ENCODE measurements at regions not wholly inside any gene's neighbourhood (a gene's known extent, or its start where the extent isn't known, plus 50 kb on each side); places are given as distances from the start of the nearest gene placed in this dataset.

DNA sequence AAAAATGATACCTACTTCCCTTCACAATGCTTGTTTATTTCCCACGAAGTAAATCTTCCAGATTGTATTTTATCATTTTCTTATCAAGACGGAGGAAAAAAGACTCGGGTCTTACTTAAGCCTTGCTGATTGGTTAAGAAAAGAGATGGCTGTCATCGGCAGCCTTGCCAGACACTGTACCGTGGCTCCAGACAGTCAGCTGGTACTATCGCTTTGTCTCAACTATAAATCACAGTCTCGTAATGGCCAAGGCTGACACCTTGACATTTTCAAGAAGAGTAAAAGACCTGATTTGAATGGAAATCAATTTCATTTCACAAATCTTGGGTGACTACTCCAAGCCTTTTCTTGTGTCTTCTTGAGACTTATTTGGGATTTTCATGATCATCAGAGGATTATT, 868.0 kb downstream of the USP25 start:
- no peak for DNase-seq

DNA sequence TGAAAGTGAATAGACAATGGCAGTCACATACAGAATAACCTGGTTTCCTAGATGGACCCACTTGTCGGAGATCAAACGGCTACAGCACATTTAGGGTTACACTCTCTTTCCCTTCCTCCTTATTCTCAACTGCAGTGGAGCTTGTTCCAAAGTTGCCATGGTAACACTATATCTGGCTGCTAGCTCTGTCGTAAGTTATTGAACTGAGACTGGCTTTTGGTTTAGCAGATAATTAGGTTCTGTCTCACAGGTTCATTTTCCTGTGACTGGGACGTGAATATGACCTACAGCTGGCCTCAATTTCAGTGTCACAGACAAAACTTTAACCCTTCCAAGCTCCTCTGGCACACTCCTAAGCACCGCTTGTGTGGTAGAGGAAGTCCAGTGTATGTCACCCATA, 875.8 kb downstream of the USP25 start:
- no peak for DNase-seq

DNA sequence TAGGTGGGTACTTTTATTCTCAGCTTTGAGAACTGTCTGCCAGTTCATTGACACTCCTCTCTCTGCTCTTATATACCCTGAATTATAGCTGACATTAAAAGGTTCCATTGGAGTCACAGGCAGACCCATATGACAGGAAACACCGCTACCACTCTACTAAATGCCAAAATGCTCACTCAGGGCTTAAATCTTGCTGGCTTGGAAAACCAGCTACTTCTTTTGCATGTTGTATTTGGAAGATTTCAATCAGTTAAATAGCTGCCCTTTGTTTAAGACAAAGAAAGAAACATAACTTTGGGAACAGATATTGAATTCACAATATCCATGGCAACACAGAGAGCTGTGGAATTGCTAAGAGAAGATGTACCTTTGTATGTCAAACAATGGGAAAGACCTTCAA, 876.5 kb downstream of the USP25 start:
- no peak for DNase-seq

DNA sequence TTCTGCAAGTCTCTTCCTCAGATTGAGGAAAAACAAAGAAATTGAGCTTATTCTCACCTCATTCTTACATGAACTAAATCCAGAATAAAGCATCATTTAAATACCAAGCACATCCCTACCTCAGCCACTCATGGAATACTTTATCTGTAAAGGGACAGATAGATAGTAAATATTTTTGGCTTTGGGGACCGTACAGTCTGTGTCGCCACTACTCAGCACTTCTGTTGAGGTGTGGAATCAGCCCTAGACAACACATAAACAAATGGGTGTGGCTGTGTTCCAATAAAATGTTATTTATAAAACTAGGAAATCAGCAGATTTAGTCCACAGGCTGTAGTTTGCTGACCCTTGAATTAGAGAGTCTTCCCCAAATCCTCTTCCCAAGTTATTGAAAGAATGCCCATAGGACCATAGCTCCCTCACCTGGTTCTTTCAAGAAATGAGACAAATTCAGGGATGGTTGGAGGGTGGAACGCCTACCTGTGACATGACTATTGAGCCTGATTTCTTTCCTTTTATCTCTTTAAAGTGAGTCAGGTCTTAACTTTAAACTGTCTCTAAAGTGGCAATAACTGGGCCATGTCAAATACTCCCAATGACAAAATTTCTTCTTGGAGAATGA, 878.5 kb downstream of the USP25 start:
- no peak for DNase-seq

DNA sequence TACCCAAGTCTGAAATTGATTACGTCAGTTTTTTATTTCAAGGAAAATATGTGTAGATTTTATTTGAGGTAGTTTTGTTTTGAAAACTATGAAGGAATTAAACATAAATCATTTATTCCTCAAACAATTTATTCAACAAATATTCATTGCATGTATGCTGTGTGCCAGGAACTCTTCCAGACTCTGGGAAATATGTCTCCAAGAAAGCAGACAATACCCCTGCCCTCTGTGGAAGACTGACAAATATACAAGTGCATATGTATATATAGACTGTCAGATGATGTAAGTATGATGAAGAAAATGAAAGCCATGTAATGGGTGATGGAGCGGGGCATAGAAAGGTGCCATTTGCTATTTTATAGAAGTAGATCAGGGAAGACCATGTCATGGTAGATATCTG, 889.5 kb downstream of the USP25 start:
- DNase-seq: no peak

DNA sequence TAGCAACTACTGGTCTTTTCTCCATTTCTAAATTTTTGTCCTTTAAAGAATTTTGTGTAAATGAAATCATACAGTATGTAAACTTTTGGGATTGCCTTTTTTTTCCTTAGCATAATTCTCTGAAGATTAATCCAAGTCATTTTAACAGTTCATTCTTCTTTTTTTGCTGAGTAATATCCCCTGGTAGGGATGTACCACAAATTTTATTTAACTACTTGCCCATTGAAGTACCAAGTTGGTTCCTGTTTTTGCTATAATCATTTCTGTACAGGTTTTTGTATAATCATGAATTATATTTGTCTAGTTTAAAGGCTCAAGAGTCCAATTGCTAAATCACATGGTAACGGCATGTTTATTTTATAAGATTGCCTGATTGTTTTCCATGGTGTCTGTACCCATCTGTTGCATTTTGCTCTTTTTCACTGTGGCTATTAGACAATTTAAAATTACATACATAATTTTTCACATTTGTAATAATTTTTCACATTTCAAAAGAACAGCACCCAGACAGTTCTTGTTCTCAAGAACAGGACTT, 891.1 kb downstream of the USP25 start:
- DNase-seq: no peak

DNA sequence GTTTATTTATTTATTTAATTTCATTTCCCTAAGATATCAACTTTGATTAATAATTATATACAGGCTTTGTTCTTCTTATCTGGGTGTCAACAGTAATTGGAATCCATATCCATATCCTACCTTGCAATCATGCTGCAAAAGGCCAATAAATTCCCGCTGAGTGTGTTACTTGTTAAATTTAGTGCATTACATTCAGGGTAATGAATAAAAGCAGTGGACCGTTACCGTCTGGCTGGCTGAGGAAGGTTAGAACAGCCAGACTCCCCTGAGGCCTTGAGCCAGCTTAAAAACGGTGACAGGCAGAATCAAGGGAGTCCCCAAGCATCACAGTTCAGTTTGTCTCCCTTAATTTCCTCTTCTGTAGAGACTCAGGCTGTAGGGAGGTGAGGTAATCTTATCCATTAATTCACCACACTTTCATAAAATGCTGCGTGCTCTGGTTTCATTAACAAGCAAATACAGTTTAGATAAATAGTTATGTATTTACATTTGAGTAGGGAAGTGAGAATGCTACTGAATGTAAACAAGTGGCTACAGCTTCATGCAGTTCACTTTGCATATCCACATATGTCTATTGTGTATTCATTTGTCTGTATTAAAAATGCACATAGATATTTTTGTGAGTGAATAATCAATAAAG, 888.2 kb upstream of the CXADR start:
- no peak for DNase-seq

DNA sequence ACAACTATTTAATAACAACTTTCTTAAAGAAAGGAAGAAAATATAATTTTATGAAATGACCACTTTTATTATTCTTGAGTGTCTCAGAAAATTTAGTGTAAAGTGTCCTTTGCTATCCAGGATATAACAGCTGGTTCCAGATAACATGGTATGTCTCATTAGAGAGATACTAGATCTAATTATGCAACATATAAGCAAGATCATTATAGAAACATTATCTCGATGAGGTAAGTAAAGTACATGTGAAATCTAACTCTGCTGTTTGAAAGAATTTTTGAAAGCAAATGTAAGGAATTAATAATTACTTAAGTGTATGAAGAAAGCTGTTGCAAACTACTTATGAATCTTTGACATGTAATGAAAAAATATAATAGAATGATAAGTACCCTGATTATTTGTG, 887.4 kb upstream of the CXADR start:
- no peak for DNase-seq

DNA sequence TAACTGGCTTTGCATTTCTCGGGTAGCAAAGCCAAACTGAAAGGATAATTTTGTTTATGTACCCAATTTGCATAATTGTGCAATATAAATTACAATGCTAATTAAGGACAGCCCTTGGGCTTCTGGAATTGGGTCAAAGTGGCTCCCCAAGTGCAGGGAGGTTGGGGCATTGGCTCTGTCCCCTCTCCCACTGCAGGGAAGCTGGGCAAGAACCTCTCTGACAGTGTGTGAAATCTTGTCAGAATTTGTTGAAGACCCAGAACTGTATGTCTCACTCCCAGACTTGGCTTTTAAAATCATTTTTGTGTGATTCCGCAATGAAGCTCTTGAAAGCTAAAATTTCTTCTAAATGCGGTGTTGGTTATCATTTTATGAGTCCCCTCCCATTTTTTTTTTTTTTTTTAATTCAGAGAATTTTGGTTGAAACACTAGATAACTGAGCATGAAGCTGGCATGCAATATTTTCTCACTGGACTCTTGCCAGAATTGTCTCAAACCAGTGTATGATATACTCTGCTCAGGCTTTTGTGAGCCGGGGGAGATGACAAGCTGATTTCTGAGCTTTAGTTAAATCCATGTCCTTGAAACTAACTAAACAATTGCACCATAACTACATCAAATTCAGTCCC, 878.9 kb upstream of the CXADR start:
- no peak for DNase-seq

DNA sequence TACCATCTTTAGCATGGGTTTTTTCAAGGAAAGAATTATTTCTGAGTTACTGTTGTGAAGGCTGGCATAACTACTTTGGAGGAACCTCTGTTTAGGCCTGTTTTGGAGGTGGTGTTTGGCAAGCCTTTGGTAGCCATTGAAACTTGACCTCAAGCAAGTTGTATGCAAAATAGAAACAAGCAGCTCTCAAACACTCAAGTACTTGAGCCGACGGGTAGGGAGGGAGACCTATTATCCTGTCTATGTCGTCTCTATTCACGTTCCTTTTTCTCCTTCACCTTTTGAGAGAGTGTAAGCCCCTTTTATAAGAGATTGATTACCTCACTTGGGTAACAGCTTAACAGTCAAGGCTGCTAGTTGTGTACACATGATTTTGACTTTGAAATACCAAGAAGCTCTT, 878.3 kb upstream of the CXADR start:
- no peak for DNase-seq

DNA sequence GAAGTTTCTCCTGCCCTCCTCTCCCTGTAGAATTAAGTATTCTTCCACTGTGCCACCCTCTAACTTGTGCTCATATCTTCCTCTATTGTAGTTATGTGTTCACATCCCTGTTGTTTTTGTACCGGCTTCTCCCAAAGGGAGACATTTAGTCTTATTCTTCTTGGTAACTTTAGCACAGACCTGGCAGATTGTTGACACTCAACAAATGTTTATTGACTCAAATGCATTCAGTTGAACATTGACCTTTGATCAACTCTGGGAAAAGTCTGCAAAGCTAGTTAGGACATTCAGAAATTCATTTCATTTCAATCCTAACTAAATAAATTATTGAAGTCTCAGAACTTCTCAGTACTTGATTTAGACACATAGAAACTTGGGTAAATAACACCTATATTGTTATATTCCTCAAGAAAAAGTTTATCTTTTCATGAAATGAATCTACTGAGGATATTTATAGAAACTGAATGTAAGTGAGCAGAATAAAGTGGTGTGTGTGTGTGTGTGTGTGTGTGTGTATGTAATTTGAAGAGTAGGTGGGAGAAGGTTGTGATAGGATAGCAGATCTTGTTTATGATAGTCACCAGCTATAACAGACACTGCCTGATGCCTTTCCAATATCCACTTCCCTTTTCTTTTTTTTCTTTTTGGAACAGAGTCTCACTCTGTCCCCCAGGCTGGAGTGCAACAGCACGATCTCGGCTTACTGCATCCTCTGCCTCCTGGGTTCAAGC, 872.4 kb upstream of the CXADR start:
- no peak for DNase-seq

DNA sequence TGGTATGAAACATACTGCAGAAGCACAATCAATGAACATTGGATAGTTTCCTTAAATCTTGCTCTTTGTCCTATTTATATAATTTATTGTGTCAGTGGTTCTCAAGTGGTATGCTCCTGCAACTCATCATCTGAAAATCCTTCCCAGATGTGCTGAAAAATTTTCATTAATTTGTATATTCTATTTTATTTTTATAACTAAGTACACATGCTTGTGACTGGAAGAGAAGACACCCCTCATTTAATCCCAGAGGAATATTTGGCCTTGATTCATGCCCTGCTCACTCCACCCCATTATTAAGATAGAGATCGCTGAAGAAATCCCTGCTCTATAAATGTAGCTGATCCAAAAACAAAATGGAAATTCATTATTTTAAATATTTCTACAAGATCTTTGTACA, 870.5 kb upstream of the CXADR start:
- DNase-seq: no peak

DNA sequence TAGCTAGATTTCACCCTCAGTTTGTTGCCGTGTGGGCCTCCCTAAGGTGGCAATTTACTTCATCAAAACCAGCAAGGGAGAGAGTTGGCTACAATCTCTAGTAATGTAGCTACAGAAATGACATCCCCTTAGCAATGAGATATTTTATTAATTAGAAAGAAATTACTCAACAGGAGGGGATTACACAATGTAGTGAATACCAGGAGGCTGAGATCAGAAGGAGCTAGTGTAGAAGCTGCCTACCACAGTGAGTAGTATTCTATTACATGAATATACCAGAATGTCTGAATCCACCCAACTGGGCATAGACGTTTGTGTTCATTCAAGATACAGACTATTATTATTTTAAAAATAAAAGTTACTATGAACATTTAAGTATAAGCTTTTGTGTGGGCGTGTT, 868.2 kb upstream of the CXADR start:
- DNase-seq: no peak

DNA sequence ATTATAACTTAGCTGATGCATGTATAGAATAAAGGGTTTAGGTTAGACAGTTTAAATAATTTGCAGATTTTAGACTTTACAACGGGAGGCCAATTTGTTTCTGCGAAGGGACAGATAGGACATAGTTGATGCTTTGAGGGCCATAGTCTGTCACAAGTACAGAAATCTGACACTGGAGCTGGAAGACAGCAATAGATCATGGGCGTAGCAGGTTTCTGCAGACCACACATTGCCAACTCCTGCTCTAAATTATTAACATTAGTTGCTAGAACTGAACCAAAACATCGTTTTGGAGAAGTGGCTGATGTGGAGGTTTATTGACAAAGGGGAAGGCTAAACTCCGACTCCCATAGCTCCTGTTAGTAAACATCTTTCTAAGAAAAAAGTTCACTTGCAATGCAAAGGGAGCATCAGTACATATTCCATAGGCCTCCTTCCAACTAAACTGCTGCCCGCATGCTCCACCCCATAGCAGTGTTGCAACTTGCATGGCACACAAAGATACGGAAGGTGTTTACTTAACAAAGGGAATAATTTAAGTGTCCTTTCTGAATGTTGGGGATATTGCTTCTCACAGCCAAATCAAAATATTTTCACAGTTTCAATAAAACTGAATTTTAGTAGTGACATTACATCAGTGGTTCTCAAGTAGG, 862.0 kb upstream of the CXADR start:
- DNase-seq: no peak

DNA sequence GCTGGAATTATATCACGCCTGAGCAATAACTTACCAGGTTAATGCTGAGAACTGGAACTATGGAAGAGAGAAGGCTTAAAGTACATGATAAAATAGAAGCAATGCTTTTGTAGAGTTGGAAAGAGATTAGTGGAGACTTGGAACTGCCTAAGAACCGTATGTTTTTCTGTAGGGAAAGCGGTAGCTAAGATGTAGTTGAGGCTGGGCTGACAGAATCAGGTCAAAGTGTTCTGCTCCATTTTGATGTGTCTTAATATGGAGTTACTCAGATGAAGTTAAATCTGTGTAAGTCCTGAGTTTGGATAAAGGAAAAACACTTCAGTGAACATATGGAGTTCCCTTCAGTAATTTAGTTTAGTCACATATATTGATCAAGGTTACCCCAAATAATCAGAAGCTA, 860.9 kb upstream of the CXADR start:
- DNase-seq: no peak

DNA sequence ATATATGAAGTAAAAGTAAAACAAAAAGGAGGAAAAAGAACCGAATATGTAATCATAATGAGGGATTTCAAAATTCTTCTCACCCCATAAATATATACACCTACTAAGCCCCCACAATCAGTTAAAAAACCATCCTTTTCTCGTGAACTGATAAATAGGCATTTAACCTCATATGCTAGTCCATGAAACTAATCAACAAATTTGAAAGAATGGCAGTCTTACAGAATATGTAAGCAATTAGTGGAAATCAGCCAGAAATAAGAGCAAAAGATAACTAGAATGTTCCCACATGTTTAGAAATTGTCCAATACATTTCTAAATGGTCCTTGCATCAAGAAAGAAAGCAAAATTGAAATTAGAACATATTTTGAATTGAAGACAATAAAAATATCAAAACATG, 849.4 kb upstream of the CXADR start:
- DNase-seq: no peak

DNA sequence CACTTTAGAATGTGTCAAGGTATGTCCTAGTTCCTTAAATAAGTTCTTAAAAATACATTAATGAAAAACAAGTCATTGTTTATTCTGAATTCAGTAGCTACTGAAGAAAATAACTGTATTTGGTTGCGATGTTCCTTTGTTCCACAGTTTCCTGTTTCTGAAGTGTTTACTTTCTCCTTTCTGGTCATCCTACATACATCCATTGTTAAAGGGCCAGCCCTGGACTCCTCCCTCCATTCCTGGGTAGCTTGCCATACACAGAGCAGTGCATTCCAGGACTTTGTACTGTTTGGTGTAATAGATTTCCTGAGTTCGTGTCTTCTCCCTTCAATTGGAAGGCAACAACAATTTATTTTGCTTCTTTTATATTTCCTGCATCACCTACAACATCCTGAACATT, 845.4 kb upstream of the CXADR start:
- DNase-seq: no peak

DNA sequence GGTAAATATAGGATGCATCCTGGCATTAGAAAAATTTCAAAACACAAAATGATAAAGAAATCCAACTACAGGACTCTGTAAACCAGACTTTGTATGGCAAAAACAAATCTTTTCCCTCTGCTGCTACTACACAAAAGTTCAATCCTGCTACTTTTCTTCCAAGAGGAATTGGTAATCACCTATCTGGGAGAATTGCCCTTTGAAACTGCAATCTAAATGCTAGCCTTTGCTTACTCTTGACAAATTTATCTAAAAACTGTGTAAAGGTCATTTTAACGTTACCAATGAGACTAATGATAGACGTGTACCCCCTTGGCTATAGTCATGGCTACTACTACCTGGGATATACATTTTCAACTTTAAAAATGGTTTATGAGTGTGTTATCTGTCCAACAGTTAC, 837.9 kb upstream of the CXADR start:
- DNase-seq: no peak

DNA sequence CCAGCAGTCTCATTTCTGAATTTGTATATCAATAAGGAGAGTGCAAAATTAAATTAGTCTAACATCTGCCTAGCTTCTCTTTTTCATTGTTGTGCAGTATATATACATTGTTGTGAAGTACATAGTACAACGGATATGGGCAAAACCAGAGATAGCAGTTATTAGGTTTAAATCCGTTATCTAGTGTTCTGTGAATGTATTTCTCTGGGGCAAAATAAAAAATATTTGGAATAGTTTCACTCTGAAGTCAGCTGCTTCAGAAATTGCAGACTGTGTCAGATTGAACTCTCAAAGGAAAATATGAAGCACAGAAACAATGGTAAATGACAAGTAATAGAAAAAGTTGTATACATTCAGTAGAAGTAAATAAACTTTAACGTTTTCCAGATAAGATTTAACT, 836.5 kb upstream of the CXADR start:
- DNase-seq: no peak

DNA sequence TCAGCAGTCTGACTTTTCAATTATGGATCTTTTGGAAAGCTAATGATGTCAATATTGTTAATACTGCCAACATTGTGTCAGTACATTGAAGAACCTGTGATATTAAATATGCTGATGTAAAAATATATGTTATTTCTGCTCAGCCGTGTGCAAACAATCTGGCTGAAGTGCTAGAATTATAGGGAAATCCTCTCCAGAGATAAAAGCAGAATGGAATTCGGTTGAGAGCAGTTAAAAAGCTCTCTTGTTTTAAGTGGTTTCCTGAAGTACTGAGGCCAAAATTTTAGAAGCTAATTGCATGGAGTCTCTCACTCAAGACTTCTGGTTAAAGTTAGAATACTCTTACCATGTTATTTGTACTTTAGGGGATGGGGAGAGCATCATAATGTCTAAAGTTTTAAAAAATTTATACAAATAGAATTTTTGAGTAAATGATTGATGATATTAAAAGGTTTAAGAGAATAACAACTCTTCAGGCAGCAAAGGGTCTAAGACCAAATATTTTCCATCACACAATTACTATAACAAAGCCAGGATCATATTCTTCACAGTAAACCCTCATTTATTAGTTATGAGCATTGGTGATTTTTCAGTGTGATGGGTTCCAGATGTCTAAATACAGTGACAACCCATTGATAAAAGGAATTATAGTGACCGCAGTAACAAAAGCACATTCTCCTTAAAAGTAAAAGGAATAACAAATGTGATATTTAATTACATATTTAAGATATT, 834.2 kb upstream of the CXADR start:
- no peak for DNase-seq

DNA sequence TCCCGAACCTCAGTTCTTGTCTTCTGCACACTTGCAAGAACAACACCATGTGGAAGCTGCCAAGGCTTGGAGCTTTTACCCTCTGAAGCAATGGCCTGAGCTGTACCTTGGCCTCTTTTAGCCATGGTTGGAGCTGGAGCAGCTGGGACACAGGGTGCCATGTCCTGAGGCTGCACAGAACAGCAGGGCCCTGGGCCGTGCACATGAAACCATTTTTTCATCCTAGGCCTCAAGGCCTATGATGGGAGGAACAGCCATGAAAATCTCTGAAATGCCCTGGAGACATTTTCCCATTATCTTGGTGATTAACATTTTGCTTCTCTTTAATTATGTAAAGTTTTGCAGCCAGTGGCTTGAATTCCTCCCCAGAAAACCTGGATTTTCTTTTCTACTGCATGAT, 817.8 kb upstream of the CXADR start:
- DNase-seq: no peak

DNA sequence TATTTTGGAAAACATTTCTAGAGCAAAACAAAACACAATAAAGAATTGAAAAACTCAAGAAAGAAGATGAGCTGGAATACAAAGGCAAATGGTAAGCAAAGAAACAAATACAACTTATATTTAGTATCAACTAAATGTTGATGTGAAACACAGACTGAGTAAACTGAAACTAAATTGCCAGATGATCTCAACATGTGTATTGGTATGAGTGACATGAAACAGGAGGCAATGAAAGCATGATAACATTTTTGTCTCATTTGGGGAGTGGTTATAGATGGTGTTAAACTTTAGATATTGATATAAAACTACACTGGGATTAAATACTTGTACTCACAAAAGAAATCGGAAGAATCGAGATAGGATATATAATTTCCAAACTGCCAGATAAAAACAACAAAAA, 805.6 kb upstream of the CXADR start:
- no peak for DNase-seq
